Middle frontal gyrus (tissue), 1 donor: ENCODE measurements at regions not wholly inside any gene's neighbourhood (a gene's known extent, or its start where the extent isn't known, plus 50 kb on each side); places are given as distances from the start of the nearest gene placed in this dataset.

Experiments
- DNase-seq: peaks from one replicate; pipeline ENCODE4 v3.0.0-alpha.2; 2015; ENCODE audit warnings: low spot score; ENCODE audit errors: extremely low spot score

- no peak for DNase-seq
These were observed 203.9 kb upstream of the BLID start for GRCh38 chr11:122319691-122320620.

GRCh38 chr11:122319085-122319484 lies 203.1 kb upstream of the BLID start:
- no peak for DNase-seq

- no peak for DNase-seq
These were observed 201.3 kb upstream of the BLID start for GRCh38 chr11:122317305-122317704.

- DNase-seq = no peak
These were observed 197.6 kb upstream of the BLID start for GRCh38 chr11:122313581-122313980.

- no peak for DNase-seq
These were observed 195.3 kb upstream of the BLID start for GRCh38 chr11:122311216-122311755.

- DNase-seq = no peak
These were observed 194.8 kb upstream of the BLID start for GRCh38 chr11:122310766-122311165.

GRCh38 chr11:122309262-122309925 lies 193.4 kb upstream of the BLID start:
- peak; percentile 48 for DNase-seq

- DNase-seq = no peak
These were observed 192.2 kb upstream of the BLID start for GRCh38 chr11:122308226-122308625.

GRCh38 chr11:122307476-122308035 lies 191.5 kb upstream of the BLID start:
- DNase-seq = no peak

GRCh38 chr11:122306831-122307391 lies 190.9 kb upstream of the BLID start:
- DNase-seq = no peak

GRCh38 chr11:122305426-122306320 lies 189.7 kb upstream of the BLID start:
- DNase-seq = no peak

GRCh38 chr11:122304973-122305372 lies 189.0 kb upstream of the BLID start:
- DNase-seq = no peak

GRCh38 chr11:122304306-122304705 lies 188.3 kb upstream of the BLID start:
- DNase-seq = no peak

GRCh38 chr11:122294041-122294440 lies 178.0 kb upstream of the BLID start:
- no peak for DNase-seq

- no peak for DNase-seq
These were observed 177.4 kb upstream of the BLID start for GRCh38 chr11:122293296-122294023.

- DNase-seq = no peak
These were observed 171.4 kb upstream of the BLID start for GRCh38 chr11:122287401-122287800.

- DNase-seq = peak; percentile 45
These were observed 169.3 kb upstream of the BLID start for GRCh38 chr11:122285070-122285988.

GRCh38 chr11:122280870-122281269 lies 164.9 kb upstream of the BLID start:
- no peak for DNase-seq

GRCh38 chr11:122279194-122279593 lies 163.2 kb upstream of the BLID start:
- DNase-seq = no peak
